HepG2 (cell line): ENCODE measurements at regions not wholly inside any gene's neighbourhood (a gene's known extent, or its start where the extent isn't known, plus 50 kb on each side); places are given as distances from the start of the nearest gene placed in this dataset.

Experiments used
- ATAC-seq: fragments of 200-7000 bp; cut with Tn5 transposase; 3 replicates; pipeline ENCODE4 v1.9.1; 2020; ENCODE audit warnings: mild to moderate bottlenecking, moderate library complexity
- BruUV-seq: library from RNA; stranded (reverse); fragments of 400-500 nt; replicated peaks from 2 replicates; lab custom pipeline; 2021; lab: Mats Ljungman, UMichigan
- CTCF ChIA-PET: fragments of 300-600 bp; formaldehyde crosslinking; extraction: SDS; loops from one replicate; lab custom pipeline; 2021; ENCODE audit warnings: low total read pairs, inconsistent platforms, low intra/inter-chr PET ratio; lab: Yijun Ruan, JAX
- POLR2A ChIA-PET: fragments of 350-600 bp; sonication (Branson Sonifier 250); formaldehyde crosslinking; loops from one replicate; lab custom pipeline; 2020; ENCODE audit warnings: antibody characterized with exemption, inconsistent platforms; lab: Yijun Ruan, JAX
- DNase-seq: peaks from one replicate; pipeline ENCODE4 v3.0.0-alpha.2; 2015; ENCODE audit warnings: low spot score
- FAIRE-seq: peaks from 3 replicates; lab custom pipeline; 2011; peaks lifted over from hg19 to GRCh38; lab: Jason Lieb, UNC
- H2AFZ ChIP-seq: one replicate; pipeline ENCODE4 v1.6.1; 2011; ENCODE audit warnings: low read length, inconsistent platforms
- H3K27ac ChIP-seq: fragments of 300-600 bp; 3 replicates; pipeline ENCODE4 v1.8.0; 2011; ENCODE audit warnings: mixed run types, mild to moderate bottlenecking, mixed read lengths, low read length, inconsistent platforms; ENCODE audit not compliant: insufficient read depth; ENCODE audit errors: extremely low read length
- H3K27me3 ChIP-seq, 2 experiments: fragments of 200-600 bp in 1 of 2; 2 replicates in 1 of 2; 3 replicates in 1 of 2; pipeline versions ENCODE4 v1.6.0 to v1.8.0; 2011; ENCODE audit warnings: low read length in 2 of 2, mild to moderate bottlenecking in 2 of 2, moderate library complexity in 2 of 2, inconsistent platforms in 1 of 2; ENCODE audit not compliant: insufficient read depth in 2 of 2, control insufficient read depth in 1 of 2
- H3K36me3 ChIP-seq, 2 experiments: fragments of 200-600 bp in 1 of 2; replicated peaks in 1 of 2; 2 replicates in 1 of 2; 3 replicates in 1 of 2; pipeline versions ENCODE4 v1.5.1 to v1.8.0; 2011; ENCODE audit warnings: low read length in 2 of 2, inconsistent platforms in 1 of 2; ENCODE audit not compliant: insufficient read depth in 2 of 2, control insufficient read depth in 1 of 2
- H3K4me1 ChIP-seq: 2 replicates; pipeline ENCODE4 v1.5.1; 2012; ENCODE audit warnings: low read length, inconsistent platforms; ENCODE audit not compliant: insufficient read depth
- H3K4me2 ChIP-seq: 2 replicates; pipeline ENCODE4 v1.6.0; 2011; ENCODE audit warnings: low read depth, low read length, inconsistent platforms
- H3K4me3 ChIP-seq, 3 experiments: fragments of 200-600 bp in 1 of 3; sonication (generic), shearing (Covaris generic) in 1 of 3; replicated peaks in 1 of 3; 2 replicates each; pipeline ENCODE4 v1.5.1; 2011 to 2016; ENCODE audit warnings: low read length in 3 of 3, inconsistent platforms in 2 of 3, low read depth in 2 of 3, mild to moderate bottlenecking in 2 of 3, control low read depth in 1 of 3, mixed read lengths in 1 of 3; ENCODE audit not compliant: insufficient read depth in 1 of 3
- H3K79me2 ChIP-seq: one replicate; pipeline ENCODE4 v1.6.1; 2011; ENCODE audit warnings: low read length, inconsistent platforms; ENCODE audit not compliant: insufficient read depth
- H3K9ac ChIP-seq: 2 replicates; pipeline ENCODE4 v1.6.0; 2011; ENCODE audit warnings: mild to moderate bottlenecking, low read depth, low read length, inconsistent platforms; ENCODE audit not compliant: insufficient read depth
- H3K9me3 ChIP-seq: 2 replicates; pipeline ENCODE4 v1.5.1; 2012; ENCODE audit warnings: mild to moderate bottlenecking, low read length
- H4K20me1 ChIP-seq: 2 replicates; pipeline ENCODE4 v1.6.0; 2011; ENCODE audit warnings: inconsistent platforms, mild to moderate bottlenecking, low read length, moderate library complexity; ENCODE audit not compliant: insufficient read depth
- ATF1 ChIP-seq: IDR thresholded peaks from 2 replicates; pipeline ENCODE4 v1.6.1; 2016; ENCODE audit warnings: mild to moderate bottlenecking, control low read depth
- JUND ChIP-seq: sonication (generic); formaldehyde crosslinking; IDR thresholded peaks from 2 replicates; pipeline ENCODE4 v1.8.0; 2022; ENCODE audit warnings: mild to moderate bottlenecking, missing genetic modification reagents
- KDM6A ChIP-seq: IDR thresholded peaks from 2 replicates; pipeline ENCODE4 v1.6.1; 2016; ENCODE audit warnings: low read depth
- RBM39 ChIP-seq: fragments of 200-400 bp; formaldehyde crosslinking; IDR thresholded peaks from one replicate; pipeline ENCODE4 v1.6.1; 2018; ENCODE audit warnings: antibody characterized with exemption, mild to moderate bottlenecking, low read depth, low read length; ENCODE audit not compliant: poor library complexity, severe bottlenecking
- SUZ12 ChIP-seq: fragments of 150-350 bp; IDR thresholded peaks from 2 replicates; pipeline ENCODE4 v1.6.1; 2014; ENCODE audit warnings: low read depth, low read length
- ZNF816 ChIP-seq: sonication (generic); formaldehyde crosslinking; IDR thresholded peaks from 2 replicates; pipeline ENCODE4 v1.8.0; 2022; ENCODE audit warnings: missing genetic modification reagents, mild to moderate bottlenecking, borderline replicate concordance
- WGBS: methylation state at CpG from one replicate; pipeline ENCODE4 v1.1.6; 2017; ENCODE audit warnings: low lambda C conversion rate; 5-methylcytosine and 5-hydroxymethylcytosine counted together
- in situ Hi-C: cut with HindIII; loops from 2 replicates; pipeline ENCODE4 v1.10.0; 2017; ENCODE audit warnings: low pct_unique_long_range_greater_than_20kb; ENCODE audit not compliant: extremely low pct_ligation_motif_present
- intact Hi-C: fragments of 100-400 bp; cut with micrococcal nuclease; formaldehyde crosslinking; loops from one replicate; pipeline ENCODE4 v1.10.0; 2022; ENCODE audit not compliant: unreplicated experiment
- TF ChIP-seq, protein P1 (sequence below), 2 experiments: IDR thresholded peaks; 2 replicates each; pipeline ENCODE4 v1.6.1; 2011 to 2012; ENCODE audit warnings: low read length in 2 of 2, borderline replicate concordance in 1 of 2, low read depth in 1 of 2, mild to moderate bottlenecking in 1 of 2, moderate library complexity in 1 of 2
- TF ChIP-seq, protein P2 (sequence below): sonication (generic); formaldehyde crosslinking; IDR thresholded peaks from 2 replicates; pipeline ENCODE4 v1.4.0; 2020; ENCODE audit warnings: missing genetic modification reagents

DNA sequence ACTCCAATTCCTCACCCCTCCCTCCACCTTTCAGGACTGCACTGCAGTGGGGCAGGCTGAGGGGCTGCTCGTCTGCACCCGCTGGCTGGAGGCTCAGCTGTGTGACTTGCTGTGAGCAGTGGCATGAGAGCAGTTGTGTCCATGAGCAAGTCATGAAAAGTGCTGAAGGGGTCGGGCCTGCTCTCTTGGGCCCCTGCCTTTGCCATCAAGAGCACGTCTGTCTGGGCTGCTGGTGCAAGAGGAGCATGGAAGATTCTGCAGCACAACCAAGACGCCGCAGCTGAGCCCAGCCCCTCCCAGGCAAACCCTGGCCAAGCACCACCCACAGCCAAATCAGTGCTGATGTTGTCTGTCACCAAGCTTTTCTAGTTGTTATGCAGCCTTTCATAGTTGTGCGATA lies 284.3 kb downstream of the TCERG1L start (continued):
- TF ChIP-seq, protein P1, sequence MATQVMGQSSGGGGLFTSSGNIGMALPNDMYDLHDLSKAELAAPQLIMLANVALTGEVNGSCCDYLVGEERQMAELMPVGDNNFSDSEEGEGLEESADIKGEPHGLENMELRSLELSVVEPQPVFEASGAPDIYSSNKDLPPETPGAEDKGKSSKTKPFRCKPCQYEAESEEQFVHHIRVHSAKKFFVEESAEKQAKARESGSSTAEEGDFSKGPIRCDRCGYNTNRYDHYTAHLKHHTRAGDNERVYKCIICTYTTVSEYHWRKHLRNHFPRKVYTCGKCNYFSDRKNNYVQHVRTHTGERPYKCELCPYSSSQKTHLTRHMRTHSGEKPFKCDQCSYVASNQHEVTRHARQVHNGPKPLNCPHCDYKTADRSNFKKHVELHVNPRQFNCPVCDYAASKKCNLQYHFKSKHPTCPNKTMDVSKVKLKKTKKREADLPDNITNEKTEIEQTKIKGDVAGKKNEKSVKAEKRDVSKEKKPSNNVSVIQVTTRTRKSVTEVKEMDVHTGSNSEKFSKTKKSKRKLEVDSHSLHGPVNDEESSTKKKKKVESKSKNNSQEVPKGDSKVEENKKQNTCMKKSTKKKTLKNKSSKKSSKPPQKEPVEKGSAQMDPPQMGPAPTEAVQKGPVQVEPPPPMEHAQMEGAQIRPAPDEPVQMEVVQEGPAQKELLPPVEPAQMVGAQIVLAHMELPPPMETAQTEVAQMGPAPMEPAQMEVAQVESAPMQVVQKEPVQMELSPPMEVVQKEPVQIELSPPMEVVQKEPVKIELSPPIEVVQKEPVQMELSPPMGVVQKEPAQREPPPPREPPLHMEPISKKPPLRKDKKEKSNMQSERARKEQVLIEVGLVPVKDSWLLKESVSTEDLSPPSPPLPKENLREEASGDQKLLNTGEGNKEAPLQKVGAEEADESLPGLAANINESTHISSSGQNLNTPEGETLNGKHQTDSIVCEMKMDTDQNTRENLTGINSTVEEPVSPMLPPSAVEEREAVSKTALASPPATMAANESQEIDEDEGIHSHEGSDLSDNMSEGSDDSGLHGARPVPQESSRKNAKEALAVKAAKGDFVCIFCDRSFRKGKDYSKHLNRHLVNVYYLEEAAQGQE (IDR thresholded peaks at IDR 0.05; ENCODE audit: borderline replicate concordance in 1 of 2, low read depth in 1 of 2, low read length in 2 of 2) = no peak
- no peak for TF ChIP-seq JUND
- TF ChIP-seq RBM39 = no peak

DNA sequence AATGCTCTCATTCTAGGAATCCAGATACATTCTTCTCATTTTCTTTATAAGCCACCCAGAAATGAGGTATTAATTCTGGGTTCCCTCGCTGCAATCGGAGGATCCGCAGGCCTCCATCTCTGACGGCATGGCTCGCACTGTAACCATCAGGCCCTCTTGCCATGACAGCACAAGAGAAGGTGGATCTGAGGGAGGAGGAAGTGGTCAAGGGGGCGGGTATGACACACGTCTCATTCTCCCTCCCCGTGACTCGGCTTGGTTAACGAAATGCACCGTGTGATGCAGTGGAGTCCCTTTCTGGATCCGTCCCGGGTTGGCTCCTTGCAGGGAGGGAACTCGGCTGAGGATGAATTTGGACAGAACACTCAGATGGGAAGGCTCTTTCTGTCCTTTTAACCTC lies 280.2 kb downstream of the TCERG1L start:
- Histone ChIP-seq H4K20me1 (no peaks in the 10 kb centered on the region), H2AFZ (no peak overlapping the region)
- POLR2A ChIA-PET = no interaction called here
- intact Hi-C loops = no loop called here
- CTCF ChIA-PET = no interaction called here
- no peak for FAIRE-seq
- TF ChIP-seq, protein P2, sequence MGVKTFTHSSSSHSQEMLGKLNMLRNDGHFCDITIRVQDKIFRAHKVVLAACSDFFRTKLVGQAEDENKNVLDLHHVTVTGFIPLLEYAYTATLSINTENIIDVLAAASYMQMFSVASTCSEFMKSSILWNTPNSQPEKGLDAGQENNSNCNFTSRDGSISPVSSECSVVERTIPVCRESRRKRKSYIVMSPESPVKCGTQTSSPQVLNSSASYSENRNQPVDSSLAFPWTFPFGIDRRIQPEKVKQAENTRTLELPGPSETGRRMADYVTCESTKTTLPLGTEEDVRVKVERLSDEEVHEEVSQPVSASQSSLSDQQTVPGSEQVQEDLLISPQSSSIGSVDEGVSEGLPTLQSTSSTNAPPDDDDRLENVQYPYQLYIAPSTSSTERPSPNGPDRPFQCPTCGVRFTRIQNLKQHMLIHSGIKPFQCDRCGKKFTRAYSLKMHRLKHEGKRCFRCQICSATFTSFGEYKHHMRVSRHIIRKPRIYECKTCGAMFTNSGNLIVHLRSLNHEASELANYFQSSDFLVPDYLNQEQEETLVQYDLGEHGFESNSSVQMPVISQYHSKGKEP (CRISPR knock-in tag) = no peak
- no peak for TF ChIP-seq KDM6A (CRISPR knock-in tag)
- no peak for TF ChIP-seq ATF1 (CRISPR knock-in tag)
- no peak for TF ChIP-seq ZNF816 (CRISPR knock-in tag)
- no peak for TF ChIP-seq SUZ12
- TF ChIP-seq, all 625 proteins: peak for 0
- Histone ChIP-seq H3K4me1 (no peaks in the 10 kb centered on the region), H3K9ac (no peak overlapping the region), H3K79me2 (no peaks in the 10 kb centered on the region), H3K9me3 (no peaks in the 10 kb centered on the region), H3K27me3 (peaks cover 9 to 31% of the 10 kb centered on the region in 2 experiments; a peak in 4 of 5 replicates), H3K4me2 (no peak overlapping the region), H3K27ac (no peak overlapping the region), H3K4me3 (no peak overlapping the region), H3K36me3 (no peaks in the 10 kb centered on the region)
- DNase-seq (no peak), ATAC-seq (no peak)
- WGBS = 55% methylated on average over 10 of the region's 14 CpGs
- in situ Hi-C loops = no loop called here
- BruUV-seq = no TSS peak
